Mesothelial cell of epicardium (in vitro differentiated cells): ENCODE measurements at regions not wholly inside any gene's neighbourhood (a gene's known extent, or its start where the extent isn't known, plus 50 kb on each side); places are given as distances from the start of the nearest gene placed in this dataset.

Experiments
- DNase-seq, 2 experiments: peaks; one replicate each; pipeline ENCODE4 v3.0.0; 2021; ENCODE audit warnings: low spot score in 2 of 2; ENCODE audit not compliant: unreplicated experiment in 2 of 2
- H3K27ac Mint-ChIP-seq: 2 replicates; pipeline ENCODE4 v1.8.0; 2021; ENCODE audit warnings: mixed read lengths
- H3K27me3 Mint-ChIP-seq: 2 replicates; pipeline ENCODE4 v1.8.0; 2021; ENCODE audit warnings: low read depth, mixed read lengths
- H3K36me3 Mint-ChIP-seq: 2 replicates; pipeline ENCODE4 v1.8.0; 2021; ENCODE audit warnings: mixed read lengths
- H3K4me1 Mint-ChIP-seq: 2 replicates; pipeline ENCODE4 v1.8.0; 2021; ENCODE audit warnings: mixed read lengths
- H3K4me3 Mint-ChIP-seq: 2 replicates; pipeline ENCODE4 v1.8.0; 2021; ENCODE audit warnings: mild to moderate bottlenecking, moderate library complexity, mixed read lengths
- H3K9me3 Mint-ChIP-seq: 2 replicates; pipeline ENCODE4 v1.8.0; 2021; ENCODE audit warnings: mixed read lengths
- CTCF ChIP-seq: fragments of 200-600 bp; sonication (generic); IDR thresholded peaks from one replicate; pipeline ENCODE4 v1.5.0; 2021; ENCODE audit warnings: antibody characterized with exemption; ENCODE audit not compliant: unreplicated experiment

GRCh38 chr1:119279456-119280381 lies 88.9 kb upstream of the HAO2 start:
- Mint-ChIP-seq H3K27ac (peak overlapping the region; percentile 37), H3K27me3 (no peaks in the 10 kb centered on the region), H3K36me3 (no peaks in the 10 kb centered on the region), H3K4me1 (peaks cover 27% of the 10 kb centered on the region), H3K9me3 (no peaks in the 10 kb centered on the region), H3K4me3 (no peak overlapping the region)
- DNase-seq: no peak
- no peak for TF ChIP-seq CTCF

GRCh38 chr1:119285482-119285881 lies 83.1 kb upstream of the HAO2 start:
- H3K9me3 Mint-ChIP-seq: no peaks in the 10 kb centered on the region
- DNase-seq: no peak
- H3K36me3 Mint-ChIP-seq: no peaks in the 10 kb centered on the region
- H3K27ac Mint-ChIP-seq: peak overlapping the region; percentile 8
- no peak overlapping the region for H3K4me3 Mint-ChIP-seq
- TF ChIP-seq CTCF: no peak
- H3K27me3 Mint-ChIP-seq: no peaks in the 10 kb centered on the region
- H3K4me1 Mint-ChIP-seq: peaks cover 3% of the 10 kb centered on the region

GRCh38 chr1:119286587-119287181 lies 81.9 kb upstream of the HAO2 start:
- Mint-ChIP-seq H3K4me1 (peaks cover 3% of the 10 kb centered on the region), H3K36me3 (no peaks in the 10 kb centered on the region), H3K4me3 (no peak overlapping the region), H3K9me3 (no peaks in the 10 kb centered on the region), H3K27me3 (no peaks in the 10 kb centered on the region), H3K27ac (no peak overlapping the region)
- DNase-seq: no peak
- TF ChIP-seq CTCF: peak; percentile 64

GRCh38 chr1:119288751-119289150 lies 79.8 kb upstream of the HAO2 start:
- no peak for TF ChIP-seq CTCF

GRCh38 chr1:119290297-119290696 lies 78.3 kb upstream of the HAO2 start:
- no peak for DNase-seq
- no peaks in the 10 kb centered on the region for H3K9me3 Mint-ChIP-seq
- TF ChIP-seq CTCF: no peak
- peaks cover 22% of the 10 kb centered on the region for H3K4me1 Mint-ChIP-seq
- H3K36me3 Mint-ChIP-seq: no peaks in the 10 kb centered on the region
- H3K27me3 Mint-ChIP-seq: no peaks in the 10 kb centered on the region
- H3K4me3 Mint-ChIP-seq: no peak overlapping the region
- no peak overlapping the region for H3K27ac Mint-ChIP-seq

More at GRCh38 chr1:119288751-119289150, 79.8 kb upstream of the HAO2 start:
- no peaks in the 10 kb centered on the region for H3K36me3 Mint-ChIP-seq
- peaks cover 6% of the 10 kb centered on the region for H3K4me1 Mint-ChIP-seq
- H3K9me3 Mint-ChIP-seq: no peaks in the 10 kb centered on the region
- H3K27me3 Mint-ChIP-seq: no peaks in the 10 kb centered on the region
- no peak for DNase-seq
- H3K27ac Mint-ChIP-seq: no peak overlapping the region
- H3K4me3 Mint-ChIP-seq: no peak overlapping the region
